ENCODE measurements at regions not wholly inside any gene's neighbourhood (a gene's known extent, or its start where the extent isn't known, plus 50 kb on each side); places are given as distances from the start of the nearest gene placed in this dataset.

- no peaks in the 10 kb centered on the region for H3K4me1 Mint-ChIP-seq
These were observed 654.9 kb upstream of the EYS start for GRCh38 chr6:66361886-66362285.

GRCh38 chr6:66357781-66358180 lies 650.8 kb upstream of the EYS start:
- ChIA-PET POLR2A (no interaction called here), CTCF (no interaction called here)
- Mint-ChIP-seq H3K27me3 (no peaks in the 10 kb centered on the region), H3K4me1 (no peaks in the 10 kb centered on the region), H3K9me3 (peaks cover 2% of the 10 kb centered on the region), H3K27ac (no peak overlapping the region), H3K36me3 (ENCODE audit: low read depth) (no peaks in the 10 kb centered on the region), H3K4me3 (no peak overlapping the region)
- no peak for TF ChIP-seq CTCF (IDR thresholded peaks at IDR 0.05)
- intact Hi-C loops (cut with micrococcal nuclease) = no loop called here
- ATAC-seq (ENCODE audit: low read depth) (no peak), DNase-seq (no peak)

More at GRCh38 chr6:66361886-66362285, 654.9 kb upstream of the EYS start:
- Mint-ChIP-seq H3K9me3 (no peaks in the 10 kb centered on the region), H3K27me3 (no peaks in the 10 kb centered on the region), H3K36me3 (ENCODE audit: low read depth) (no peaks in the 10 kb centered on the region), H3K27ac (no peak overlapping the region), H3K4me3 (no peak overlapping the region)
- intact Hi-C loops (cut with micrococcal nuclease) = no loop called here
- CTCF ChIA-PET = no interaction called here
- ATAC-seq (ENCODE audit: low read depth) (no peak), DNase-seq (no peak)
- no peak for TF ChIP-seq CTCF (IDR thresholded peaks at IDR 0.05)
- POLR2A ChIA-PET = no interaction called here

GRCh38 chr6:66355471-66355870 lies 648.4 kb upstream of the EYS start:
- intact Hi-C loops (cut with micrococcal nuclease) = no loop called here
- no peak overlapping the region for H3K27ac Mint-ChIP-seq
- TF ChIP-seq CTCF (IDR thresholded peaks at IDR 0.05) = no peak

GRCh38 chr6:66344796-66345195 lies 637.8 kb upstream of the EYS start:
- H3K36me3 Mint-ChIP-seq (ENCODE audit: low read depth) = no peaks in the 10 kb centered on the region
- ATAC-seq (ENCODE audit: low read depth) (no peak), DNase-seq (no peak)
- ChIA-PET CTCF (no interaction called here), POLR2A (no interaction called here)
- intact Hi-C loops (cut with micrococcal nuclease) = no loop called here
- peaks cover 5% of the 10 kb centered on the region for H3K9me3 Mint-ChIP-seq
- H3K27ac Mint-ChIP-seq = no peak overlapping the region
- no peaks in the 10 kb centered on the region for H3K4me1 Mint-ChIP-seq
- no peaks in the 10 kb centered on the region for H3K27me3 Mint-ChIP-seq
- H3K4me3 Mint-ChIP-seq = no peak overlapping the region
- no peak for TF ChIP-seq CTCF (IDR thresholded peaks at IDR 0.05)

More at GRCh38 chr6:66355471-66355870, 648.4 kb upstream of the EYS start:
- ATAC-seq (ENCODE audit: low read depth) (no peak), DNase-seq (no peak)
- Mint-ChIP-seq H3K4me3 (no peak overlapping the region), H3K36me3 (ENCODE audit: low read depth) (no peaks in the 10 kb centered on the region), H3K27me3 (no peaks in the 10 kb centered on the region), H3K9me3 (peaks cover 2% of the 10 kb centered on the region), H3K4me1 (no peaks in the 10 kb centered on the region)
- ChIA-PET CTCF (no interaction called here), POLR2A (no interaction called here)

GRCh38 chr6:66340736-66341135 lies 633.7 kb upstream of the EYS start:
- Mint-ChIP-seq H3K9me3 (peaks cover 3% of the 10 kb centered on the region), H3K4me3 (no peak overlapping the region), H3K27ac (no peak overlapping the region), H3K4me1 (no peaks in the 10 kb centered on the region), H3K36me3 (ENCODE audit: low read depth) (no peaks in the 10 kb centered on the region), H3K27me3 (no peaks in the 10 kb centered on the region)
- intact Hi-C loops (cut with micrococcal nuclease) = no loop called here
- TF ChIP-seq CTCF (IDR thresholded peaks at IDR 0.05) = no peak
- DNase-seq (no peak), ATAC-seq (ENCODE audit: low read depth) (no peak)
- POLR2A ChIA-PET = no interaction called here
- CTCF ChIA-PET = no interaction called here

Data from activated B cell treated with CpG ODN at 0.5 μM for 24 hours (primary cell).